ENCODE measurements at regions not wholly inside any gene's neighbourhood (a gene's known extent, or its start where the extent isn't known, plus 50 kb on each side); places are given as distances from the start of the nearest gene placed in this dataset.

GRCh38 chr9:65432051-65432450, 147.0 kb upstream of the FOXD4L5 start:
- no peak for TF ChIP-seq E2F4 (IDR thresholded peaks at IDR 0.05; ENCODE audit: low read depth, low read length)
- no peak for TF ChIP-seq ZNF592 (IDR thresholded peaks at IDR 0.05)
- TF ChIP-seq CTCF (IDR thresholded peaks at IDR 0.05 in 2 of 3, conservative IDR thresholded peaks at IDR 0.05 in 1 of 3; ENCODE audit: control insufficient read depth in 2 of 3, extremely low read depth in 1 of 3, insufficient read depth in 1 of 3, low read depth in 3 of 3, low read length in 3 of 3) = no peak
- no peak for TF ChIP-seq HDAC2 (IDR thresholded peaks at IDR 0.05)
- TF ChIP-seq MAX (IDR thresholded peaks at IDR 0.05; ENCODE audit: low read depth, low read length) = no peak
- no peak for TF ChIP-seq HCFC1 (IDR thresholded peaks at IDR 0.05; ENCODE audit: low read length)
- TF ChIP-seq EZH2 (IDR thresholded peaks at IDR 0.05; ENCODE audit: borderline replicate concordance, control insufficient read depth, low read depth, low read length) = no peak
- TF ChIP-seq CEBPB (IDR thresholded peaks at IDR 0.05; ENCODE audit: borderline replicate concordance in 1 of 2, low read depth in 2 of 2, low read length in 2 of 2) = no peak
- no peak for TF ChIP-seq JUND (IDR thresholded peaks at IDR 0.05; ENCODE audit: low read depth, low read length)

Data from GM12878 (cell line).